KMS-11 (cell line): ENCODE measurements at regions not wholly inside any gene's neighbourhood (a gene's known extent, or its start where the extent isn't known, plus 50 kb on each side); places are given as distances from the start of the nearest gene placed in this dataset.

ENCODE experiments used
- H2AFZ ChIP-seq: fragments of 200-600 bp; sonication (generic); 2 replicates; pipeline ENCODE4 v1.6.1; 2016; ENCODE audit warnings: antibody characterized with exemption, mixed run types, low read depth
- H3K27ac ChIP-seq: fragments of 200-600 bp; sonication (generic); 2 replicates; pipeline ENCODE4 v1.6.1; 2016; ENCODE audit warnings: mild to moderate bottlenecking, mixed run types
- H3K27me3 ChIP-seq: fragments of 200-600 bp; sonication (generic); 2 replicates; pipeline ENCODE4 v1.6.1; 2017; ENCODE audit warnings: mild to moderate bottlenecking, low read depth, mixed run types, moderate library complexity; ENCODE audit not compliant: insufficient read depth
- H3K36me3 ChIP-seq: fragments of 200-600 bp; sonication (generic); 2 replicates; pipeline ENCODE4 v1.6.1; 2017; ENCODE audit warnings: mild to moderate bottlenecking, mixed run types; ENCODE audit not compliant: insufficient read depth
- H3K4me1 ChIP-seq: fragments of 200-600 bp; sonication (generic); 2 replicates; pipeline ENCODE4 v1.6.1; 2016; ENCODE audit warnings: mild to moderate bottlenecking, low read depth, mixed run types; ENCODE audit not compliant: poor library complexity, severe bottlenecking
- H3K4me2 ChIP-seq: fragments of 200-600 bp; sonication (generic); 2 replicates; pipeline ENCODE4 v1.7.0; 2016; ENCODE audit warnings: mild to moderate bottlenecking, mixed run types
- H3K4me3 ChIP-seq: fragments of 200-600 bp; sonication (generic); IDR thresholded peaks from 2 replicates; pipeline ENCODE4 v1.6.1; 2017; ENCODE audit warnings: low read depth, low read length, mixed read lengths; ENCODE audit not compliant: insufficient read depth
- H3K79me2 ChIP-seq: fragments of 200-600 bp; sonication (generic); 2 replicates; pipeline ENCODE4 v1.6.1; 2016; ENCODE audit warnings: low read depth, mixed run types; ENCODE audit not compliant: insufficient read depth
- H3K9ac ChIP-seq: fragments of 200-600 bp; sonication (generic); 2 replicates; pipeline ENCODE4 v1.6.1; 2016; ENCODE audit warnings: mild to moderate bottlenecking, mixed run types
- H4K20me1 ChIP-seq: fragments of 200-600 bp; sonication (generic); 2 replicates; pipeline ENCODE4 v1.6.1; 2016; ENCODE audit warnings: mild to moderate bottlenecking, mixed run types; ENCODE audit not compliant: insufficient read depth
- CTCF ChIP-seq: fragments of 200-600 bp; sonication (generic); conservative IDR thresholded peaks from 2 replicates; pipeline ENCODE4 v1.6.1; 2017; ENCODE audit warnings: low read depth, mild to moderate bottlenecking, antibody characterized with exemption, low read length, moderate library complexity, mixed read lengths

DNA sequence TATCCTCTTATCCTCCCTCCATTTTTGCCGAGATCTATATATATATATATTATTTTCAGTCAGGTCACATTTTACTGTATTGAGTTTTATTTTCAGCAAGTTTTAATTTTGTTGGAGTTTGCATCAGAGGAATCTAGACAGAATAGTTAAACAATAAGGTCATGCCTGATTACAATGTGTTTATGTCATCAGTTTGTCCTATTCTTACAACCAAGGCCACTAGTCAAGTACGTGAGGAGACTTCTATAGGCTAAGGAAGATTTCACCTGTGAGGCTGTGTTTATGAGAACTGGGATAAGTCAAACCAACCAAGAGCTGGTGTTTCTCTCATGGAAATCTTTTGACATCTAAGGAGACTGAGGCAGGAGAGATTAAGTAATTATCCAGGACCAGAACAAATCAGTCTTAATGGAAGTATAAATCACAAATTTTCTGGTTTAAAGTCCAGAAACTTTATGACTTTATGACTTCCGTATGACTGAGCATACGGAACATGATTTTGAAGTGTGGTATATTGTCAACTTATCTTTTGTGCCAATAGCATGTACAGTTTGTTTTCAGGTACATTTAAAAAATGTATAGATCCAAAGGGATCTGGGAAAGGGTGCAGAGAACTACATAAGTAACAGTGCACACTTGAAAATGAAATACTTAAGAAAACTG lies 100.0 kb upstream of the DTNA start:
- no peaks in the 10 kb centered on the region for H3K27me3 ChIP-seq
- H3K36me3 ChIP-seq, result no peaks in the 10 kb centered on the region
- H4K20me1 ChIP-seq, result no peaks in the 10 kb centered on the region
- no peak overlapping the region for H3K4me3 ChIP-seq
- peaks cover 13% of the 10 kb centered on the region for H3K4me1 ChIP-seq
- no peak for TF ChIP-seq CTCF
- no peak overlapping the region for H3K9ac ChIP-seq
- H3K4me2 ChIP-seq, result no peak overlapping the region
- H3K79me2 ChIP-seq, result no peaks in the 10 kb centered on the region
- H2AFZ ChIP-seq, result no peak overlapping the region
- no peak overlapping the region for H3K27ac ChIP-seq

DNA sequence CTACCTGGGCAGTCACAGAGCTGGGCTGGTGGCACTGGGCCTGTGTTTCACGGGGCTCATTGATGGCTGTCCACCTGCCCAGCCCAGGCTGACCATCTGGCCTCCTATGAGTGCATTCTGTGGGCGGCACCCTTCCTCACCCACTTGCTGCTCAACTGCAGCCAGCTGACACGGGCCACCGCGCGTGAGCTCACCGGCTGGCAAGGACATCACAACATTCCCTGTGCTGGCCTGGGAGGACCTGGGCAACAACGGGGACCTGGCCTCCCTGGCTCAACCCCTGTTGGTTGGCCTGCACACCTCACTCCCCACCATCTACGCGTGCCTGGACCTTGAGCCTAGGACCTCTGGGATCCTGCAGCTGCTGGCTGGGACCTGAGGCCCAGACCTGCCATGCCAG lies 98.2 kb upstream of the DTNA start:
- no peaks in the 10 kb centered on the region for H4K20me1 ChIP-seq
- H3K27me3 ChIP-seq, result no peaks in the 10 kb centered on the region
- no peaks in the 10 kb centered on the region for H3K79me2 ChIP-seq
- H3K9ac ChIP-seq, result no peak overlapping the region
- H3K4me3 ChIP-seq, result no peak overlapping the region
- no peaks in the 10 kb centered on the region for H3K36me3 ChIP-seq
- no peak overlapping the region for H2AFZ ChIP-seq
- no peak for TF ChIP-seq CTCF
- no peak overlapping the region for H3K4me2 ChIP-seq
- H3K27ac ChIP-seq, result no peak overlapping the region
- no peaks in the 10 kb centered on the region for H3K4me1 ChIP-seq

DNA sequence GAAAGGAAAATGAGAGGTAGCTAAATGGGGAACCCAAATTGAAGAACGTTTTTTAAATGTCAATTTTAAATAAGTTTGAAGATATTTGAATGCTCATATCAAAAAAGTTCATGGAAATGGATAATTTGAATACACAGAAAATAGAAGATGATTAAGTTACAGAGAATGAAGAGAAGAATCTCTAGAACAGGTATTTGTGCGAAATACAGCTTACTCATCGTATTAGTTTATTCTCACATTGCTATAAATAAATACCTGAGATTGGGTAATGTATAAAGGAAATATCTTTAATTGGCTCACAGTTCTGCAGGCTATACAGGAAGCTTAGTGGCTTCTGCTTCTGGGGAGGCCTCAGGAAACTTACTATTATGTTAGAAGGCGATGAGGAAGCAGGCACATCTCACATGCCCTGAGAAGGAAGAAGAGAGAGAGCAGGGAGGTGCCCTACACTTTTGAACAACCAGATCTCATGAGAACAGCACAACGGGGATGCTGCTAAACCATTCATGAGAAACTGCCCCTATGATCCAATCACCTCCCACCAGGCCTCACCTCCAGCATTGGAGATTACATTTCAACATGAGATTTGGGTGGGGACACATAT lies 89.7 kb upstream of the DTNA start:
- H3K4me2 ChIP-seq, result no peak overlapping the region
- TF ChIP-seq CTCF, result no peak

GRCh38 chr18:34623557-34623956 lies 86.5 kb upstream of the DTNA start:
- Histone ChIP-seq H3K9ac (no peak overlapping the region), H3K79me2 (no peaks in the 10 kb centered on the region), H3K27me3 (no peaks in the 10 kb centered on the region), H3K4me1 (peaks cover 13% of the 10 kb centered on the region), H3K27ac (no peak overlapping the region), H2AFZ (no peak overlapping the region), H3K36me3 (no peaks in the 10 kb centered on the region), H3K4me3 (no peak overlapping the region), H4K20me1 (no peaks in the 10 kb centered on the region; the same call in 1 of the 2 replicates), H3K4me2 (no peak overlapping the region)
- TF ChIP-seq CTCF, result no peak

More for the DNA sequence above, 89.7 kb upstream of the DTNA start:
- Histone ChIP-seq H3K27me3 (no peaks in the 10 kb centered on the region), H2AFZ (no peak overlapping the region), H3K4me3 (no peak overlapping the region), H4K20me1 (no peaks in the 10 kb centered on the region), H3K27ac (no peak overlapping the region), H3K36me3 (no peaks in the 10 kb centered on the region), H3K4me1 (no peaks in the 10 kb centered on the region), H3K9ac (no peak overlapping the region), H3K79me2 (no peaks in the 10 kb centered on the region)
